ENCODE measurements at regions not wholly inside any gene's neighbourhood (a gene's known extent, or its start where the extent isn't known, plus 50 kb on each side); places are given as distances from the start of the nearest gene placed in this dataset.

DNA sequence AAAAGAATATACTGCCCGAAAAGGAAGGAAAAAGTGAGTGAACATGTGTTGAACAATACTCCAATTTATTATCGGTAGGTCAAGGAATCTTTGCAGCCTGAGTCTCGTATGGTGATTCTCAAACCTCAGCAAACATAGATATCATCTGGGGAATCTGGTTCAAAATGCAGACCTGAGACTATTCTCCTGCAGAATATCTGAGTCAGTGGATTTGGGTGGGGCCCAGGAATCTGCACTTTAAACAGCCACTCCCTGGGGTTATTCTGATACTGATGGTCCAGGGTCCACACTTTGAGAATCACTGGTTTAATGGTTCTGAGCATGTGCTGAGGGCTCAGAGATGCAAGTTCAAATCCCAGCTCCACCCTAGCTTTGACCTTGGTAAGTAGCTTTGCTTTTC, 53.6 kb upstream of the GRK3 start:
- H3K4me3 ChIP-seq (ENCODE audit: low read depth, low read length) = no peak overlapping the region
- DNase-seq (ENCODE audit: low read depth) = no peak
- TF ChIP-seq, protein P1, sequence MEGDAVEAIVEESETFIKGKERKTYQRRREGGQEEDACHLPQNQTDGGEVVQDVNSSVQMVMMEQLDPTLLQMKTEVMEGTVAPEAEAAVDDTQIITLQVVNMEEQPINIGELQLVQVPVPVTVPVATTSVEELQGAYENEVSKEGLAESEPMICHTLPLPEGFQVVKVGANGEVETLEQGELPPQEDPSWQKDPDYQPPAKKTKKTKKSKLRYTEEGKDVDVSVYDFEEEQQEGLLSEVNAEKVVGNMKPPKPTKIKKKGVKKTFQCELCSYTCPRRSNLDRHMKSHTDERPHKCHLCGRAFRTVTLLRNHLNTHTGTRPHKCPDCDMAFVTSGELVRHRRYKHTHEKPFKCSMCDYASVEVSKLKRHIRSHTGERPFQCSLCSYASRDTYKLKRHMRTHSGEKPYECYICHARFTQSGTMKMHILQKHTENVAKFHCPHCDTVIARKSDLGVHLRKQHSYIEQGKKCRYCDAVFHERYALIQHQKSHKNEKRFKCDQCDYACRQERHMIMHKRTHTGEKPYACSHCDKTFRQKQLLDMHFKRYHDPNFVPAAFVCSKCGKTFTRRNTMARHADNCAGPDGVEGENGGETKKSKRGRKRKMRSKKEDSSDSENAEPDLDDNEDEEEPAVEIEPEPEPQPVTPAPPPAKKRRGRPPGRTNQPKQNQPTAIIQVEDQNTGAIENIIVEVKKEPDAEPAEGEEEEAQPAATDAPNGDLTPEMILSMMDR (conservative IDR thresholded peaks at IDR 0.05; ENCODE audit: low read depth, low read length) = no peak

DNA sequence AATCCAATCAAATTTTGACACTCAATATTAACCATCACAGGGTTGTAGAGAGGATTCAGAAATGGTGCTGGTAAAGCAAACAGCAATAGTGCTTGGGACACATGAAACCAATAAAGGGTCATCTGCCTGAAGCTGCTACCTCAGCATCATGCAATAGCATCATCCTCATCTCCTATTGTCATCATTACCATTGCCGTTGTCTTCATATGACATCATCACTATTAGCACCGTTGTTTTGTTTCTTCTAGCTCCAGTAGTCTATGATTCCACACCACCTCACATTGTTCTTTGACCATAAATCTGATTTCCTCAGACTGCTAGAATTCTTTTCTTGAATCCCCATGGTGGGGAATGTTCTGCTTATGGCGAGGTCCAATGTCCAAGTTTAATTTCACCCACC, 52.8 kb upstream of the GRK3 start:
- no peak overlapping the region for H3K4me3 ChIP-seq (ENCODE audit: low read depth, low read length)
- DNase-seq (ENCODE audit: low read depth) = no peak
- TF ChIP-seq, protein P1 (conservative IDR thresholded peaks at IDR 0.05; ENCODE audit: low read depth, low read length) = no peak

DNA sequence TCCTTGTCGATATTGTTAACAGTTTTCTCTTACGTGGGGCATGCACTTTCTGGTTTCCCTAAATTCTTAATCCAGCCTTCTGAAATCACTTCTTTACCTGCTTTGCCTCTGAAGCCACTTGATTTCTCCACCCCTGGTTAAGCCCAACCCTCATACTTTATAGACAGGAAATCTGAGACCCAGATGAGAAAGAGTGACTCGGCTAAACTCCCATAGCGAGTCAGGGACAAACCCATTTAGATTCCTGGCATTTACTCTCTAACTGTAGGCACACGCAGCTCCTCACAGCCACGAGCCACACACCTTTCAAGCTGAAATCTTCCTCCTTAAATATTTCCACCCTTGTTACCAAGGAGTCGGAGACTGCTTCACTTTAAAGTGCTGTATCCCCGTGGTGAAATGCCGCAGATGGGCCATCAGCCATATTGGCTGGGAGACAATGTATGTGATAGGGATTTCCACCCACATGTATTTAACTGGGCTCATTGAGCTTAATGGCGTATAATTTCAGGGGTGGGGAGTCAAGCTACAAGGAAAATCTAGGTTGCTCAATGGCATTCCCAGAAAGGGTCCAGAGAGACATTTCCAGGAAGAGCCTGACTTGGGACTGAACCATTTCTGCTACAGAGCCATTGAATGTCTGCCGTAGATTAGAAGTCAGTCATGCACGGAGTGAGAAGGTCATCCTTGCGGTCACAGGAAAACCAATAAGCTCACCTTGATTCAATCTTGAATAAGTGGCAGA, 49.9 kb upstream of the GRK3 start:
- no peak for DNase-seq (ENCODE audit: low read depth)
- TF ChIP-seq, protein P1 (conservative IDR thresholded peaks at IDR 0.05; ENCODE audit: low read depth, low read length) = no peak
- no peak overlapping the region for H3K4me3 ChIP-seq (ENCODE audit: low read depth, low read length)
